ENCODE measurements at regions not wholly inside any gene's neighbourhood (a gene's known extent, or its start where the extent isn't known, plus 50 kb on each side); places are given as distances from the start of the nearest gene placed in this dataset.
"Not testable (repeated sequence)": the region's sequence is repeated elsewhere in the genome, so short reads cannot be mapped to it uniquely, and the experiment has no call there.

- TF ChIP-seq TEAD1 (CRISPR knock-in tag; IDR thresholded peaks at IDR 0.05): peak; percentile 75; the same call in 1 of the 2 replicates
- Mint-ChIP-seq H3K27ac (peak overlapping the region; percentile 81), H3K9me3 (peaks cover 25% of the 10 kb centered on the region), H3K4me1 (peaks cover 36% of the 10 kb centered on the region)
- not testable (repeated sequence) for H3K27me3 Mint-ChIP-seq (ENCODE audit: low read depth); H3K4me3 Mint-ChIP-seq; H3K36me3 Mint-ChIP-seq; ATAC-seq
- ChIA-PET POLR2A (interaction anchor here (0.7 kb wide), 1 partner anchor 447 kb away, joined by 3 read pairs; the partner anchor contains the start of gene CCN2), CTCF (interaction anchor here (1.2 kb wide), 1 partner anchor 15 kb away, joined by 4 read pairs; no protein-coding TSS in a partner anchor)
- peak; percentile 45 for DNase-seq (ENCODE audit: low spot score)
Observed at GRCh38 chr6:131504387-131504786, 68.6 kb upstream of the ARG1 start.

DNA sequence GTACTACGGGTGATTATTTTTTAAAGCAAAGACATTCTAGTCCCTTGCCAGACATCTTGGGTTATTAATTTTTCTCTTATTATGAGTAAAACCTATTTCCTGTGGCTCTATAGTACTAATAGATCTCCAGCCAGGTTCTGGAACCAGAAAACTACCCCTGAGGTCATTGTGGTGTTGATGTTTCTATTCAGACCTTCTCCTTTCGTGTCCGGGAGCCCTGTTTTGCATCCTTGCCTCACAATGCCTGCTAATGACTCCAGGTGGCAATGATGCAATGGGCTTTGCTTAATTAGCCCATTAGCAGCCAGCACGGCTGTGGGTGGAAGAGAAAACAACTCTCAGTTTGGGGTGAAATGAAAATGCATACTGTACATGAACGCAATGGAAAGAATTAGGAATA is 62.9 kb upstream of the ARG1 start:
- H3K4me1 Mint-ChIP-seq: peaks cover 37% of the 10 kb centered on the region

More for the DNA sequence above, 62.9 kb upstream of the ARG1 start:
- H3K9me3 Mint-ChIP-seq: peaks cover 20% of the 10 kb centered on the region
- DNase-seq (ENCODE audit: low spot score) (peak; percentile 60), ATAC-seq (peak; percentile 96)
- peaks cover 21% of the 10 kb centered on the region for H3K36me3 Mint-ChIP-seq
- H3K4me3 Mint-ChIP-seq: no peak overlapping the region
- no peaks in the 10 kb centered on the region for H3K27me3 Mint-ChIP-seq (ENCODE audit: low read depth)
- CTCF ChIA-PET: interaction anchor here (1.0 kb wide), 1 partner anchor 9 kb away, joined by 4 read pairs; no protein-coding TSS in a partner anchor
- peak; percentile 95; the same call in 1 of the 2 replicates for TF ChIP-seq FOXP4 (CRISPR knock-in tag; IDR thresholded peaks at IDR 0.05)
- TF ChIP-seq ETV6 (CRISPR knock-in tag; IDR thresholded peaks at IDR 0.05): peak; percentile 71
- no peak for TF ChIP-seq NR1H2 (CRISPR knock-in tag; IDR thresholded peaks at IDR 0.05)
- 0 out of 2 replicates have a peak, but pooled peaks have one; percentile 33 for TF ChIP-seq MXD4 (CRISPR knock-in tag; IDR thresholded peaks at IDR 0.05; ENCODE audit: borderline replicate concordance)
- TF ChIP-seq RELA (CRISPR knock-in tag; IDR thresholded peaks at IDR 0.05; ENCODE audit: borderline replicate concordance): no peak
- TF ChIP-seq USF1 (CRISPR knock-in tag; IDR thresholded peaks at IDR 0.05): no peak
- TF ChIP-seq CREM (CRISPR knock-in tag; IDR thresholded peaks at IDR 0.05): no peak
- TF ChIP-seq ZNF138 (CRISPR knock-in tag; conservative IDR thresholded peaks at IDR 0.05): no peak
- TF ChIP-seq FOXK1 (CRISPR knock-in tag; IDR thresholded peaks at IDR 0.05): peak; percentile 91
- TF ChIP-seq, protein P1, sequence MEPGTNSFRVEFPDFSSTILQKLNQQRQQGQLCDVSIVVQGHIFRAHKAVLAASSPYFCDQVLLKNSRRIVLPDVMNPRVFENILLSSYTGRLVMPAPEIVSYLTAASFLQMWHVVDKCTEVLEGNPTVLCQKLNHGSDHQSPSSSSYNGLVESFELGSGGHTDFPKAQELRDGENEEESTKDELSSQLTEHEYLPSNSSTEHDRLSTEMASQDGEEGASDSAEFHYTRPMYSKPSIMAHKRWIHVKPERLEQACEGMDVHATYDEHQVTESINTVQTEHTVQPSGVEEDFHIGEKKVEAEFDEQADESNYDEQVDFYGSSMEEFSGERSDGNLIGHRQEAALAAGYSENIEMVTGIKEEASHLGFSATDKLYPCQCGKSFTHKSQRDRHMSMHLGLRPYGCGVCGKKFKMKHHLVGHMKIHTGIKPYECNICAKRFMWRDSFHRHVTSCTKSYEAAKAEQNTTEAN (CRISPR knock-in tag; IDR thresholded peaks at IDR 0.05): 0 out of 2 replicates have a peak, but pooled peaks have one; percentile 27
- peak; percentile 91 for TF ChIP-seq ZBTB21 (CRISPR knock-in tag; IDR thresholded peaks at IDR 0.05; ENCODE audit: borderline replicate concordance)
- peak; percentile 53; the same call in 1 of the 2 replicates for TF ChIP-seq ZNF423 (CRISPR knock-in tag; IDR thresholded peaks at IDR 0.05)
- TF ChIP-seq, protein P2, sequence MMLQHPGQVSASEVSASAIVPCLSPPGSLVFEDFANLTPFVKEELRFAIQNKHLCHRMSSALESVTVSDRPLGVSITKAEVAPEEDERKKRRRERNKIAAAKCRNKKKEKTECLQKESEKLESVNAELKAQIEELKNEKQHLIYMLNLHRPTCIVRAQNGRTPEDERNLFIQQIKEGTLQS (CRISPR knock-in tag; conservative IDR thresholded peaks at IDR 0.05): peak; percentile 95
- TF ChIP-seq TCF7 (CRISPR knock-in tag; IDR thresholded peaks at IDR 0.05; ENCODE audit: low read depth): no peak
- no peak for TF ChIP-seq ZNF121 (CRISPR knock-in tag; IDR thresholded peaks at IDR 0.05)
- TF ChIP-seq ZNF396 (CRISPR knock-in tag; IDR thresholded peaks at IDR 0.05; ENCODE audit: borderline replicate concordance): peak; percentile 66; the same call in 1 of the 2 replicates
- no peak for TF ChIP-seq ESRRA (CRISPR knock-in tag; IDR thresholded peaks at IDR 0.05; ENCODE audit: borderline replicate concordance)
- TF ChIP-seq CBFB (CRISPR knock-in tag; IDR thresholded peaks at IDR 0.05; ENCODE audit: low read depth): 0 out of 2 replicates have a peak, but pooled peaks have one; percentile 60
- TF ChIP-seq, protein P3, sequence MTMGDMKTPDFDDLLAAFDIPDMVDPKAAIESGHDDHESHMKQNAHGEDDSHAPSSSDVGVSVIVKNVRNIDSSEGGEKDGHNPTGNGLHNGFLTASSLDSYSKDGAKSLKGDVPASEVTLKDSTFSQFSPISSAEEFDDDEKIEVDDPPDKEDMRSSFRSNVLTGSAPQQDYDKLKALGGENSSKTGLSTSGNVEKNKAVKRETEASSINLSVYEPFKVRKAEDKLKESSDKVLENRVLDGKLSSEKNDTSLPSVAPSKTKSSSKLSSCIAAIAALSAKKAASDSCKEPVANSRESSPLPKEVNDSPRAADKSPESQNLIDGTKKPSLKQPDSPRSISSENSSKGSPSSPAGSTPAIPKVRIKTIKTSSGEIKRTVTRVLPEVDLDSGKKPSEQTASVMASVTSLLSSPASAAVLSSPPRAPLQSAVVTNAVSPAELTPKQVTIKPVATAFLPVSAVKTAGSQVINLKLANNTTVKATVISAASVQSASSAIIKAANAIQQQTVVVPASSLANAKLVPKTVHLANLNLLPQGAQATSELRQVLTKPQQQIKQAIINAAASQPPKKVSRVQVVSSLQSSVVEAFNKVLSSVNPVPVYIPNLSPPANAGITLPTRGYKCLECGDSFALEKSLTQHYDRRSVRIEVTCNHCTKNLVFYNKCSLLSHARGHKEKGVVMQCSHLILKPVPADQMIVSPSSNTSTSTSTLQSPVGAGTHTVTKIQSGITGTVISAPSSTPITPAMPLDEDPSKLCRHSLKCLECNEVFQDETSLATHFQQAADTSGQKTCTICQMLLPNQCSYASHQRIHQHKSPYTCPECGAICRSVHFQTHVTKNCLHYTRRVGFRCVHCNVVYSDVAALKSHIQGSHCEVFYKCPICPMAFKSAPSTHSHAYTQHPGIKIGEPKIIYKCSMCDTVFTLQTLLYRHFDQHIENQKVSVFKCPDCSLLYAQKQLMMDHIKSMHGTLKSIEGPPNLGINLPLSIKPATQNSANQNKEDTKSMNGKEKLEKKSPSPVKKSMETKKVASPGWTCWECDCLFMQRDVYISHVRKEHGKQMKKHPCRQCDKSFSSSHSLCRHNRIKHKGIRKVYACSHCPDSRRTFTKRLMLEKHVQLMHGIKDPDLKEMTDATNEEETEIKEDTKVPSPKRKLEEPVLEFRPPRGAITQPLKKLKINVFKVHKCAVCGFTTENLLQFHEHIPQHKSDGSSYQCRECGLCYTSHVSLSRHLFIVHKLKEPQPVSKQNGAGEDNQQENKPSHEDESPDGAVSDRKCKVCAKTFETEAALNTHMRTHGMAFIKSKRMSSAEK (CRISPR knock-in tag; IDR thresholded peaks at IDR 0.05; ENCODE audit: borderline replicate concordance): 0 out of 2 replicates have a peak, but pooled peaks have one; percentile 81
- TF ChIP-seq SP1 (CRISPR knock-in tag; conservative IDR thresholded peaks at IDR 0.05): 0 out of 2 replicates have a peak, but pooled peaks have one; percentile 46
- TF ChIP-seq, protein P4, sequence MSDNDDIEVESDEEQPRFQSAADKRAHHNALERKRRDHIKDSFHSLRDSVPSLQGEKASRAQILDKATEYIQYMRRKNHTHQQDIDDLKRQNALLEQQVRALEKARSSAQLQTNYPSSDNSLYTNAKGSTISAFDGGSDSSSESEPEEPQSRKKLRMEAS (CRISPR knock-in tag; IDR thresholded peaks at IDR 0.05): peak; percentile 42; the same call in 1 of the 2 replicates
- no peak for TF ChIP-seq ZNF219 (CRISPR knock-in tag; IDR thresholded peaks at IDR 0.05; ENCODE audit: borderline replicate concordance)
- peak; percentile 94 for TF ChIP-seq TEAD1 (CRISPR knock-in tag; IDR thresholded peaks at IDR 0.05)
- TF ChIP-seq, protein P5, sequence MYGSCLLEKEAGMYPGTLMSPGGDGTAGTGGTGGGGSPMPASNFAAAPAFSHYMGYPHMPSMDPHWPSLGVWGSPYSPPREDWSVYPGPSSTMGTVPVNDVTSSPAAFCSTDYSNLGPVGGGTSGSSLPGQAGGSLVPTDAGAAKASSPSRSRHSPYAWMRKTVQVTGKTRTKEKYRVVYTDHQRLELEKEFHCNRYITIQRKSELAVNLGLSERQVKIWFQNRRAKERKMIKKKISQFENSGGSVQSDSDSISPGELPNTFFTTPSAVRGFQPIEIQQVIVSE (CRISPR knock-in tag; IDR thresholded peaks at IDR 0.05; ENCODE audit: borderline replicate concordance): no peak
- POLR2A ChIA-PET: no interaction called here
- H3K27ac Mint-ChIP-seq: peak overlapping the region; percentile 95
